AG04450 (cell line): ENCODE measurements at regions not wholly inside any gene's neighbourhood (a gene's known extent, or its start where the extent isn't known, plus 50 kb on each side); places are given as distances from the start of the nearest gene placed in this dataset.

Source experiments
- CTCF ChIA-PET: fragments of 300-600, 350-600 bp; formaldehyde crosslinking; extraction: SDS; loops from one replicate; lab custom pipeline; 2022; ENCODE audit warnings: antibody characterized with exemption, inconsistent platforms; lab: Charles Lee
- POLR2A ChIA-PET: fragments of 350-600 bp; formaldehyde crosslinking; extraction: SDS; loops from one replicate; lab custom pipeline; 2021; ENCODE audit warnings: antibody characterized with exemption, inconsistent platforms; lab: Yijun Ruan, JAX
- DNase-seq: peaks from one replicate; pipeline ENCODE4 v3.0.0-alpha.2; 2011; ENCODE audit warnings: low read depth, low spot score
- H3K27ac ChIP-seq: one replicate; pipeline ENCODE4 v1.5.1; 2012; ENCODE audit warnings: low read depth, low read length, control low read depth
- H3K27me3 ChIP-seq: one replicate; pipeline ENCODE4 v1.6.0; 2012; ENCODE audit warnings: low read length; ENCODE audit not compliant: control insufficient read depth, insufficient read depth
- H3K4me3 ChIP-seq: 2 replicates; pipeline ENCODE4 v1.5.1; 2011; ENCODE audit warnings: mild to moderate bottlenecking, low read depth, low read length, control low read depth
- H3K9me3 ChIP-seq: 2 replicates; pipeline ENCODE4 v1.5.1; 2012; ENCODE audit warnings: low read length; ENCODE audit not compliant: control insufficient read depth, insufficient read depth
- TF ChIP-seq, protein P1 (sequence below): IDR thresholded peaks from 2 replicates; pipeline ENCODE4 v1.5.1; 2011; ENCODE audit warnings: low read depth, low read length, control low read depth, inconsistent platforms

DNA sequence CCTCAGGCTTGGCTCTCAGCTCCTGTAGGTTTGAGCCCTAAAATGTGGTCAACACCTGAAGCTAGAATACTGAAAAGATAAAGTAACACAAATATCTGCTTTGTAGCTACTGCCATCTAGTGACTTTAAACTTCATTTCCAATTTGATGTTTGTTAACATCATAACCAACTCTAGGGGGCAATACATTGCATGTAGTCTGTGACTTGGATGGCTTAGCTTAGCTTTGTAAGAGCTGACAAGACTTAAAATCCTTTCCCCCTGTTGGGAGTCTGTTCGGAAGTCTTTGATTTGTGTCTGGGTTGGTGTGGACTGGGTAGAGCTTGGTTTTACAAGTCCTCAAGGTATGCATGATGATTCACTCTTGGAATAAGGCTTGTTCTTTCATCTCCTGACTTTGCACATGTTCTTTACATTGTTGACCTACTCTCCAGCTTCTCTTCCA, 51.7 kb downstream of the SCN11A start:
- Histone ChIP-seq H3K27me3 (peaks cover 4% of the 10 kb centered on the region), H3K9me3 (no peaks in the 10 kb centered on the region), H3K4me3 (no peak overlapping the region), H3K27ac (no peak overlapping the region)
- ChIA-PET CTCF (interaction anchor here (0.5 to 6.8 kb wide), 74 partner anchors 9 to 507 kb away, joined by 3 to 109 read pairs (median 4); partner anchors contain the start of gene EXOG), POLR2A (no interaction called here)
- peak; percentile 21 for DNase-seq
- TF ChIP-seq, protein P1, sequence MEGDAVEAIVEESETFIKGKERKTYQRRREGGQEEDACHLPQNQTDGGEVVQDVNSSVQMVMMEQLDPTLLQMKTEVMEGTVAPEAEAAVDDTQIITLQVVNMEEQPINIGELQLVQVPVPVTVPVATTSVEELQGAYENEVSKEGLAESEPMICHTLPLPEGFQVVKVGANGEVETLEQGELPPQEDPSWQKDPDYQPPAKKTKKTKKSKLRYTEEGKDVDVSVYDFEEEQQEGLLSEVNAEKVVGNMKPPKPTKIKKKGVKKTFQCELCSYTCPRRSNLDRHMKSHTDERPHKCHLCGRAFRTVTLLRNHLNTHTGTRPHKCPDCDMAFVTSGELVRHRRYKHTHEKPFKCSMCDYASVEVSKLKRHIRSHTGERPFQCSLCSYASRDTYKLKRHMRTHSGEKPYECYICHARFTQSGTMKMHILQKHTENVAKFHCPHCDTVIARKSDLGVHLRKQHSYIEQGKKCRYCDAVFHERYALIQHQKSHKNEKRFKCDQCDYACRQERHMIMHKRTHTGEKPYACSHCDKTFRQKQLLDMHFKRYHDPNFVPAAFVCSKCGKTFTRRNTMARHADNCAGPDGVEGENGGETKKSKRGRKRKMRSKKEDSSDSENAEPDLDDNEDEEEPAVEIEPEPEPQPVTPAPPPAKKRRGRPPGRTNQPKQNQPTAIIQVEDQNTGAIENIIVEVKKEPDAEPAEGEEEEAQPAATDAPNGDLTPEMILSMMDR: peak; percentile 95

DNA sequence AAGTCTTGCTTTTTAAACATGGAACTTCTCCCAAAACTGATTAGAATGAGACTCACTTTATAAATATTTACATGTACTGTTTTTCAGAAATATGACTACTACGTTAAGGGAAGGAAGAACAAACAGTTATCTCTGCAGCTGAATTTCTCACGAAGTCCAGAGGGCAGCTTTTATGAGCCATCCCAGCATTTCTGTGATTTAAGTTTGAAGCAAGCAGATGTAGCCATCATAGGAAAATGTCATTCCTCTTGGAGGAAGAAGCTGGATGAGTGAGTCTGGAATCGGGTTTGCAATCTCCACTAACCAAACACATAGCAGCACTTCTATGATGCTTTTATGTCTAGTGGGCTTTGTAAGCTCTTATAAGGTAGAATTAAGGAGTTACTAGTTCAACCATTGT, 53.7 kb downstream of the SCN11A start:
- ChIA-PET POLR2A (no interaction called here), CTCF (interaction anchor here (1.0 to 6.8 kb wide), 7 partner anchors 13 to 502 kb away, joined by 3 to 109 read pairs (median 36); partner anchors contain the start of gene EXOG)
- DNase-seq: peak; percentile 41
- Histone ChIP-seq H3K9me3 (no peaks in the 10 kb centered on the region), H3K27ac (peak overlapping the region; percentile 34), H3K4me3 (no peak overlapping the region), H3K27me3 (peaks cover 4% of the 10 kb centered on the region)
- TF ChIP-seq, protein P1: no peak

DNA sequence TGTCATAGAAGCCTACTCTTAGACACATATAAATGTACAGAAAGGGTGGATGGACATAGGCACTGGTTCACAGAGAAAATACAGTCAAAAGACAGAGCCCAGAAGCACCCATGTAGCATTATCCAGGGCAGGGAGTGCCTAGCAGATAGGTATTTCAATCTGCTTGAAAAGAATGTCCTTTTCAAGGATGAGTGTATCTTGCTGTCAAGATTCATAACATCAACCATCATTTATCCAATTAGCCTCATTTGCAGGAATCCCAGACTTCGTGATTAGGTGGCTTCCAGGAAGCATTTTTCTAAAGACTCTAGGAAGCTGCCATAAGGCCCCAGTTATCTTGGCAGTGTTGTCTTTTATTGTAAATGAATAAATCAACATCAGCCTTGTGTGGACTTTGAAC, 55.6 kb downstream of the SCN11A start:
- POLR2A ChIA-PET: no interaction called here
- Histone ChIP-seq H3K27ac (no peak overlapping the region), H3K27me3 (no peaks in the 10 kb centered on the region), H3K4me3 (no peak overlapping the region), H3K9me3 (no peaks in the 10 kb centered on the region)
- no peak for DNase-seq
- TF ChIP-seq, protein P1: no peak
- CTCF ChIA-PET: no interaction called here

DNA sequence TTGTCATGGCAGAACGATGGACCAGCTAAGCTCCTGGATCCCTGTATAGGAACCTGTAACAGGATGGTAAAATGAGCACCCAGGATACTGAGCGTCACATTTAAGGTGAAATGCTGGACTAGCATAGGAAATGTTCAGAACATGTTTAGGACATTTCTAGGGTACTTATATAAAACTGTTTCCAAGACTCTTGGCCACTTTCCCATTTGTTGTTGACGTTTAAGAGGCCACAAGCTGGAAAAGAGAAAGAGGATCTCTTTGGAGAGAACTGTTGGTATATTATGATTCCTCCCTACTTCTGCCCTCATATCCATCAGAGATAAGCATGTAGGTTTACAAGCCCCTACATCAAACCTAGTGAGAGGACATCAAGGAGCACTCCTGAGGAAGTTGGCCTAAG, 57.5 kb downstream of the SCN11A start:
- no peak overlapping the region for H3K27ac ChIP-seq
- ChIA-PET POLR2A (no interaction called here), CTCF (interaction anchor here (0.7 to 1.0 kb wide), 2 partner anchors 25 to 34 kb away, joined by 3 read pairs; no protein-coding TSS in a partner anchor)
- DNase-seq: no peak
- H3K9me3 ChIP-seq: no peaks in the 10 kb centered on the region
- H3K4me3 ChIP-seq: no peak overlapping the region
- H3K27me3 ChIP-seq: no peaks in the 10 kb centered on the region
- TF ChIP-seq, protein P1: no peak

DNA sequence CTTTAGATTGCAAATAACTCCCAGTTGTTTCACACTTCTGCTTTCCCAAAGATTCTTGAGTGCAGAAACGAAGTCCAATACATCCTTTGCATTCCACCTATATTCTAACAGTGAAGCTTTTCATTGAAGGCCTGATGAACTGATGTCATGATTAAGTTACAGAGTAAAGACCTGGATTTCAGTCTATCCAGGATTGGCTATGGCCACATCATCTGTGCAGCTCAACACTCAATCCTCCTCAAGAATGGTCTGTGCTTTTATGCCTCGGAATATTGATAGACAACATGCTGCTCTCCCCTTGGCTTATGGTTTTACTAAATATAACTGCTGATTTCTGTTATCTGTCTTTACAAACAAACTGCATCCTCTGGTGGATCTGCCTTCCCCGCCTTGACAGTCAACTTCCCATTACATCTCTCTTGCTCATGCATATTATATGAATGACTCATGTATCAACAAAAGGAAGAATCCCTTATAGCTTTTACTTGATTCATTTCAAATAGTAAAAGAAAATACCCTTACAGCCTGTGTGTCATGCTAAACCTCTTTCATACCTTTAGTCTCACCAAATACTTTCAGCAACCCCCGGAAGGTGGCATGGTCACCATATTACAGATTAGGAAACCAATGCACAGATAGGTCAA, 59.5 kb downstream of the SCN11A start:
- H3K27me3 ChIP-seq: no peaks in the 10 kb centered on the region
- peak overlapping the region; percentile 66 for H3K27ac ChIP-seq
- no peak overlapping the region for H3K4me3 ChIP-seq
- CTCF ChIA-PET: interaction anchor here (0.8 to 2.0 kb wide), 6 partner anchors 8 to 496 kb away, joined by 3 to 13 read pairs (median 7); partner anchors contain the start of gene EXOG
- POLR2A ChIA-PET: no interaction called here
- TF ChIP-seq, protein P1: no peak
- no peaks in the 10 kb centered on the region for H3K9me3 ChIP-seq
- DNase-seq: peak; percentile 45
